Vagina (tissue), 2 donors: ENCODE measurements at regions not wholly inside any gene's neighbourhood (a gene's known extent, or its start where the extent isn't known, plus 50 kb on each side); places are given as distances from the start of the nearest gene placed in this dataset.

ENCODE experiments used
- CTCF ChIP-seq, 3 experiments: fragments of 450-650 bp in 2 of 3; fragments of 200-600 bp in 1 of 3; sonication (generic) in 1 of 3; IDR thresholded peaks; one replicate each; pipeline ENCODE4 v1.5.1; 2017 to 2019; ENCODE audit warnings: antibody characterized with exemption in 3 of 3, mild to moderate bottlenecking in 2 of 3, moderate library complexity in 2 of 3
- POLR2A ChIP-seq, 2 donors: fragments of 450-650 bp; IDR thresholded peaks; one replicate each; pipeline ENCODE4 v1.6.1; 2017; ENCODE audit warnings: antibody characterized with exemption in 2 of 2, mild to moderate bottlenecking in 2 of 2, moderate library complexity in 2 of 2
- POLR2AphosphoS5 ChIP-seq, 2 donors: sonication (generic); formaldehyde crosslinking; IDR thresholded peaks; one replicate each; pipeline ENCODE4 v1.9.0; 2017; ENCODE audit warnings: antibody characterized with exemption in 2 of 2, mild to moderate bottlenecking in 2 of 2, low read depth in 1 of 2; ENCODE audit not compliant: insufficient read depth in 1 of 2

- TF ChIP-seq POLR2A (IDR thresholded peaks at IDR 0.05): no peak
- TF ChIP-seq CTCF (IDR thresholded peaks at IDR 0.05): no peak
- TF ChIP-seq POLR2AphosphoS5 (IDR thresholded peaks at IDR 0.05; ENCODE audit: insufficient read depth in 1 of 2, low read depth in 1 of 2): peak in 1 of 2 donors; percentile 69
Measured at GRCh38 chr2:158025255-158025996, 76.2 kb upstream of the UPP2 start.
